ENCODE measurements at regions not wholly inside any gene's neighbourhood (a gene's known extent, or its start where the extent isn't known, plus 50 kb on each side); places are given as distances from the start of the nearest gene placed in this dataset.

- peaks cover 10% of the 10 kb centered on the region for H3K27me3 Mint-ChIP-seq
- H3K27ac Mint-ChIP-seq: no peak overlapping the region
- H3K9me3 Mint-ChIP-seq: peaks cover 11% of the 10 kb centered on the region
- DNase-seq: no peak
- H3K36me3 Mint-ChIP-seq (ENCODE audit: low read depth): no peaks in the 10 kb centered on the region
- CTCF ChIA-PET: interaction anchor here (1.9 kb wide), 1 partner anchor 15 kb away, joined by 4 read pairs; no protein-coding TSS in a partner anchor
- no peak overlapping the region for H3K4me3 Mint-ChIP-seq
- no peaks in the 10 kb centered on the region for H3K4me1 Mint-ChIP-seq
- POLR2A ChIA-PET: no interaction called here
These were observed 246.3 kb downstream of the LACC1 start for GRCh38 chr13:44125943-44126469.

GRCh38 chr13:44128552-44129001, 245.0 kb upstream of the SERP2 start:
- no peak overlapping the region for H3K27ac Mint-ChIP-seq
- no peaks in the 10 kb centered on the region for H3K36me3 Mint-ChIP-seq (ENCODE audit: low read depth)
- POLR2A ChIA-PET: no interaction called here
- no peak overlapping the region for H3K4me3 Mint-ChIP-seq
- H3K9me3 Mint-ChIP-seq: peaks cover 7% of the 10 kb centered on the region
- peaks cover 15% of the 10 kb centered on the region for H3K27me3 Mint-ChIP-seq
- no peak for DNase-seq
- CTCF ChIA-PET: no interaction called here
- no peaks in the 10 kb centered on the region for H3K4me1 Mint-ChIP-seq

GRCh38 chr13:44129418-44129817, 244.2 kb upstream of the SERP2 start:
- ChIA-PET POLR2A (no interaction called here), CTCF (no interaction called here)
- Mint-ChIP-seq H3K27me3 (peaks cover 15% of the 10 kb centered on the region), H3K4me1 (no peaks in the 10 kb centered on the region), H3K36me3 (ENCODE audit: low read depth) (no peaks in the 10 kb centered on the region), H3K9me3 (no peaks in the 10 kb centered on the region), H3K4me3 (no peak overlapping the region), H3K27ac (no peak overlapping the region)
- no peak for DNase-seq

GRCh38 chr13:44131069-44131614, 242.5 kb upstream of the SERP2 start:
- no peak for DNase-seq
- H3K27ac Mint-ChIP-seq: no peak overlapping the region
- CTCF ChIA-PET: no interaction called here

GRCh38 chr13:44132710-44133109, 240.9 kb upstream of the SERP2 start:
- ChIA-PET CTCF (no interaction called here), POLR2A (no interaction called here)
- peaks cover 14% of the 10 kb centered on the region for H3K27me3 Mint-ChIP-seq
- H3K27ac Mint-ChIP-seq: no peak overlapping the region
- H3K9me3 Mint-ChIP-seq: no peaks in the 10 kb centered on the region
- no peak for DNase-seq
- H3K36me3 Mint-ChIP-seq (ENCODE audit: low read depth): no peaks in the 10 kb centered on the region
- H3K4me3 Mint-ChIP-seq: no peak overlapping the region
- H3K4me1 Mint-ChIP-seq: no peaks in the 10 kb centered on the region

More at GRCh38 chr13:44131069-44131614, 242.5 kb upstream of the SERP2 start:
- Mint-ChIP-seq H3K36me3 (ENCODE audit: low read depth) (no peaks in the 10 kb centered on the region), H3K4me1 (no peaks in the 10 kb centered on the region), H3K4me3 (no peak overlapping the region), H3K9me3 (no peaks in the 10 kb centered on the region), H3K27me3 (peaks cover 17% of the 10 kb centered on the region)
- POLR2A ChIA-PET: no interaction called here

- no peaks in the 10 kb centered on the region for H3K36me3 Mint-ChIP-seq (ENCODE audit: low read depth)
- ChIA-PET CTCF (no interaction called here), POLR2A (no interaction called here)
- H3K27ac Mint-ChIP-seq: no peak overlapping the region
- peaks cover 12% of the 10 kb centered on the region for H3K27me3 Mint-ChIP-seq
- no peak overlapping the region for H3K4me3 Mint-ChIP-seq
- H3K4me1 Mint-ChIP-seq: no peaks in the 10 kb centered on the region
- no peak for DNase-seq
- no peaks in the 10 kb centered on the region for H3K9me3 Mint-ChIP-seq
These were observed 240.0 kb upstream of the SERP2 start for GRCh38 chr13:44133626-44134025.

- DNase-seq: no peak
- POLR2A ChIA-PET: no interaction called here
- Mint-ChIP-seq H3K27ac (no peak overlapping the region), H3K27me3 (peaks cover 17% of the 10 kb centered on the region), H3K4me1 (no peaks in the 10 kb centered on the region), H3K9me3 (no peaks in the 10 kb centered on the region), H3K36me3 (ENCODE audit: low read depth) (no peaks in the 10 kb centered on the region), H3K4me3 (no peak overlapping the region)
- CTCF ChIA-PET: no interaction called here
These were observed 238.1 kb upstream of the SERP2 start for GRCh38 chr13:44135566-44135965.

- no peak overlapping the region for H3K4me3 Mint-ChIP-seq
- no peak overlapping the region for H3K27ac Mint-ChIP-seq
- peaks cover 9% of the 10 kb centered on the region for H3K4me1 Mint-ChIP-seq
- peaks cover 11% of the 10 kb centered on the region for H3K27me3 Mint-ChIP-seq
- CTCF ChIA-PET: no interaction called here
- no peak for DNase-seq
- POLR2A ChIA-PET: no interaction called here
- H3K36me3 Mint-ChIP-seq (ENCODE audit: low read depth): no peaks in the 10 kb centered on the region
- H3K9me3 Mint-ChIP-seq: no peaks in the 10 kb centered on the region
These were observed 236.8 kb upstream of the SERP2 start for GRCh38 chr13:44136696-44137268.

GRCh38 chr13:44137466-44137865, 236.2 kb upstream of the SERP2 start:
- no peak for DNase-seq
- Mint-ChIP-seq H3K9me3 (no peaks in the 10 kb centered on the region), H3K27me3 (peaks cover 11% of the 10 kb centered on the region), H3K27ac (no peak overlapping the region), H3K4me1 (peaks cover 12% of the 10 kb centered on the region), H3K36me3 (ENCODE audit: low read depth) (no peaks in the 10 kb centered on the region), H3K4me3 (no peak overlapping the region)
- ChIA-PET CTCF (no interaction called here), POLR2A (no interaction called here)

GRCh38 chr13:44140146-44140545, 233.5 kb upstream of the SERP2 start:
- no peak overlapping the region for H3K4me3 Mint-ChIP-seq
- CTCF ChIA-PET: interaction anchor here (1.3 kb wide), 1 partner anchor 15 kb away, joined by 4 read pairs; no protein-coding TSS in a partner anchor
- DNase-seq: no peak
- H3K27me3 Mint-ChIP-seq: peaks cover 21% of the 10 kb centered on the region
- peaks cover 19% of the 10 kb centered on the region for H3K4me1 Mint-ChIP-seq
- POLR2A ChIA-PET: no interaction called here
- no peaks in the 10 kb centered on the region for H3K36me3 Mint-ChIP-seq (ENCODE audit: low read depth)
- H3K27ac Mint-ChIP-seq: no peak overlapping the region
- H3K9me3 Mint-ChIP-seq: no peaks in the 10 kb centered on the region

GRCh38 chr13:44140888-44141724, 232.5 kb upstream of the SERP2 start:
- H3K9me3 Mint-ChIP-seq: no peaks in the 10 kb centered on the region
- H3K36me3 Mint-ChIP-seq (ENCODE audit: low read depth): no peaks in the 10 kb centered on the region
- CTCF ChIA-PET: interaction anchor here (1.3 kb wide), 1 partner anchor 16 kb away, joined by 4 read pairs; no protein-coding TSS in a partner anchor
- no peak for DNase-seq
- POLR2A ChIA-PET: interaction anchor here (0.6 to 1.0 kb wide), 4 partner anchors 133 to 1746 kb away, joined by 3 to 5 read pairs (median 4); partner anchors contain the start of genes CCDC122 and LACC1
- H3K4me3 Mint-ChIP-seq: peak overlapping the region; percentile 78
- peak overlapping the region; percentile 26 for H3K27ac Mint-ChIP-seq
- H3K4me1 Mint-ChIP-seq: peaks cover 19% of the 10 kb centered on the region
- peaks cover 21% of the 10 kb centered on the region for H3K27me3 Mint-ChIP-seq

- peaks cover 25% of the 10 kb centered on the region for H3K27me3 Mint-ChIP-seq
- DNase-seq: peak; percentile 94
- peak overlapping the region; percentile 26 for H3K27ac Mint-ChIP-seq
- ChIA-PET POLR2A (interaction anchor here (0.6 to 1.0 kb wide), 3 partner anchors 132 to 1747 kb away, joined by 3 to 5 read pairs (median 3); partner anchors contain the start of genes CCDC122 and LACC1), CTCF (interaction anchor here (1.3 kb wide), 1 partner anchor 17 kb away, joined by 4 read pairs; no protein-coding TSS in a partner anchor)
- H3K36me3 Mint-ChIP-seq (ENCODE audit: low read depth): no peaks in the 10 kb centered on the region
- no peaks in the 10 kb centered on the region for H3K9me3 Mint-ChIP-seq
- H3K4me3 Mint-ChIP-seq: peak overlapping the region; percentile 82
- H3K4me1 Mint-ChIP-seq: peaks cover 19% of the 10 kb centered on the region
These were observed 231.7 kb upstream of the SERP2 start for GRCh38 chr13:44141725-44142539.

GRCh38 chr13:44142540-44142867, 231.1 kb upstream of the SERP2 start:
- ChIA-PET CTCF (no interaction called here), POLR2A (no interaction called here)
- H3K4me3 Mint-ChIP-seq: peak overlapping the region; percentile 82
- peaks cover 25% of the 10 kb centered on the region for H3K27me3 Mint-ChIP-seq
- H3K27ac Mint-ChIP-seq: no peak overlapping the region
- no peak for DNase-seq
- no peaks in the 10 kb centered on the region for H3K36me3 Mint-ChIP-seq (ENCODE audit: low read depth)
- peaks cover 19% of the 10 kb centered on the region for H3K4me1 Mint-ChIP-seq
- H3K9me3 Mint-ChIP-seq: no peaks in the 10 kb centered on the region

All from activated CD4-positive, alpha-beta memory T cell treated with anti-CD3 and anti-CD28 coated beads, Interleukin-2, amount 10 ng/mL, durations not matched to agents 7 days and 5 days (primary cell).